ENCODE measurements at regions not wholly inside any gene's neighbourhood (a gene's known extent, or its start where the extent isn't known, plus 50 kb on each side); places are given as distances from the start of the nearest gene placed in this dataset.

GRCh38 chr4:67220861-67221260 is 324.4 kb downstream of the CENPC start:
- no peak for DNase-seq

DNA sequence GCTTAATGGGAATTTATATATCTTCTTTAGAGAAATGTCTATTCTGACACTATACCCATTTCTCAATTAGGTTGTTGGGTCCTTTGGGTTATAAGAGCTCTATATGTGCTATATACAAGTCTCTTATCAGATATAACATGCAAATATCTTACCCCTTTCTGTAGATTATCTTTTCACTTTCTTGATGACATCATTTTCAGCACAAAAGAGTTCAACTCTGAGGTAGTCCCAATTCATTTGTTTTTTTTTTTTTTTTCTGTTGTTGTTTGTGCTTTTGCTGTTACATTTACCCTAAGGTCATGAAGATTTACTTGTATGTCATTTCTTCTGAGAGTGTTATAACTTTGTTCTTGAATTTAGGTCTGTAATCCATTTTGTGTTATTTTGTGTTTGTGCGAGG is 326.4 kb downstream of the CENPC start:
- DNase-seq, result no peak

DNA sequence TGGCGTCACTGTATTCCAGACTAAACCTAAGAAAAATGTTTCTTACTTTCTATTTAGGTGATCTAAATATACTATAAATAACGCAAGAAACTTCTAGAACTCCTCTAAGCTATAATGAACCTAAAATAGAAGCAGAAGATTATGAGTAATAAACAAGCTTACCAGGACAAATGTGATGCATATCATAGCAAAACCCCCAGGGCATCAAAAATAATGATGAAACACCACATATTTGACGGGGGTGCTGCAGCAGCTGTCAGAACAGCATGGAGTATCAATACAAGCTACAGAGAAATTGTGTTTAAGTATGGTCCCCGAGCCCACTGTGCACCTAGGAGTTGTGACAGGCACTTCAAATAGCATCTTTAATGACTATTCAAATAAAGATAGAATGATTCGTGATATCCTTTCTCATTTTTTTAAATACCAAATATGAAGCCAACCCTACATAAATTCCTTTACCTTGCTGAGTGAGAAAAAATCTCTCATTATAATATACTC is 337.3 kb downstream of the CENPC start:
- no peak for DNase-seq

- no peak for DNase-seq
These were observed 340.9 kb downstream of the CENPC start for GRCh38 chr4:67204441-67204840.

GRCh38 chr4:67201334-67201733 is 344.0 kb downstream of the CENPC start:
- no peak for DNase-seq

DNA sequence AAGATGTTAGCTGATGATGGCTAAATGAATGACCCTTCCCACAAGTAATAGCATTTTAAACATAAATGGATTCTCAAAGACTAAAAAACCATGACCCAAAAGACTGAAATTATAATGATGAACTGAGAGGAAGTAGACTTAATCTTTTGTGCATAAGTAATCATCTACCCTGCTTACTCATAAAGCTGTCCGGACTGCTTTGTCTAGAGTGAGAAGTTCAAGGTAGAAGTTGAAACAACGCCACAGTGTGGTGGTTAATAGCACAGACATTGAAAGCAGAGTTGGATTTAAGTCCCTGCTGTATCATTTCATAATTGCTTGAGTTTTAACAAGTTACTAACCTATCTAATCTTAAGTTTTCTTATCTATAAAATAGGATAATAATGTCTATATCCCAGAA is 346.6 kb downstream of the CENPC start:
- DNase-seq, result no peak

DNA sequence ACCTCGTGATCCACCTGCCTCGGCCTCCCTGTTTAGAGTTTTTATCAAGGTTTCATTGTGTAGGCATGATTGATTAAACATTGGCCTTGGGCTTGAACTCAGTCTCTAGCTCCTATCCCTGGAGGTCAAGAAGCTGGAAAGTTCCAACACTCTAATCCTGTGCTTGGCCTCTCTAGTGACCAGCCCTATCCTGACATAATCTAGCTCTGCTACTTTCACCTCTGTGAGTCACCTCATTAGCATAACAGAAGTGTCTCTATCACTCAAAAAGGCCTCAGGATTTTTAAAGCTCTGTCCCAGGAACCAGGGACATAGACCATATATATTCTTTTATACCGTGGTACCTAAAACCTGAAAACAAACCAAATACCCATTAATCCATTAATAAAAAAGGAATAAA is 377.5 kb downstream of the CENPC start:
- DNase-seq, result no peak

- no peak for DNase-seq
These were observed 382.6 kb downstream of the CENPC start for GRCh38 chr4:67162690-67163089.

DNA sequence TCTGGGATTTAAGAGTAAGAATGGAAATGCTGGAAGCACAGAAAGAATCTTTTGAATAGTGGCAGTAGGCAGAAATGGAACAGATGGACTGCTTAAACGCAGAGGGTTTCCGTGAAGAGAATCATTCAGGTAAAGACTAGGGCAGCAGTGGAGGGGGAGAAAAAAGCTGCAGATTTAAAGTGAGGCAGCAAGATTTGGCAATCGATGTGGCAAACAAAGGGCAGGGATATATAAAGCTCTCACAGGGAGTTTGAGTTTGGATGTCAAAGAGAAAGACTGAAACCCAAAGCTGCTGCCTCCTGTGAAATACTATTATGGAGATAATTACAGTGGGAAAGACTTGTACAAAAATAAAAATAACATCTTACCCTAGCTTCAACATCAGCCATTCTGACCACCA is 384.0 kb downstream of the CENPC start:
- DNase-seq, result no peak

- DNase-seq, result no peak
These were observed 384.9 kb downstream of the CENPC start for GRCh38 chr4:67160394-67160793.

- DNase-seq, result no peak
These were observed 386.6 kb downstream of the CENPC start for GRCh38 chr4:67158666-67159065.

DNA sequence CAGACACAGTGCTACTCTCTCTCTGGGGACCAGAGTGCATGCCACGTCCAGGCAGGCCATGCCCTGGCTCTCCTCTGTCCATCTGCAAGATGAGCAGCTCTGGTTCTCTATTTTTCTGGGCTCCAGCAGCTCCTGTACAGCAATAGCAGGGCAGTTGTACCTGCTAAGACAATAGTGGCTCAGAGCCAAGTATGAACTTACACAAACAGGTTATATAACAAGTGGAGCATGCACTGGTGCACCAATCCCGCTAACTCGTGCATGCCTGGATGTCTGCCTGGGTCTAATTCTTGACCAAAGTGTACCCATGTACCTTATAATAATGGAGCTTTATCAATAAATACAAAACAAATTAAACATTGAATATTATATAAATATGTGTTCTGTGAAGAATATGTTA is 392.3 kb downstream of the CENPC start:
- no peak for DNase-seq

DNA sequence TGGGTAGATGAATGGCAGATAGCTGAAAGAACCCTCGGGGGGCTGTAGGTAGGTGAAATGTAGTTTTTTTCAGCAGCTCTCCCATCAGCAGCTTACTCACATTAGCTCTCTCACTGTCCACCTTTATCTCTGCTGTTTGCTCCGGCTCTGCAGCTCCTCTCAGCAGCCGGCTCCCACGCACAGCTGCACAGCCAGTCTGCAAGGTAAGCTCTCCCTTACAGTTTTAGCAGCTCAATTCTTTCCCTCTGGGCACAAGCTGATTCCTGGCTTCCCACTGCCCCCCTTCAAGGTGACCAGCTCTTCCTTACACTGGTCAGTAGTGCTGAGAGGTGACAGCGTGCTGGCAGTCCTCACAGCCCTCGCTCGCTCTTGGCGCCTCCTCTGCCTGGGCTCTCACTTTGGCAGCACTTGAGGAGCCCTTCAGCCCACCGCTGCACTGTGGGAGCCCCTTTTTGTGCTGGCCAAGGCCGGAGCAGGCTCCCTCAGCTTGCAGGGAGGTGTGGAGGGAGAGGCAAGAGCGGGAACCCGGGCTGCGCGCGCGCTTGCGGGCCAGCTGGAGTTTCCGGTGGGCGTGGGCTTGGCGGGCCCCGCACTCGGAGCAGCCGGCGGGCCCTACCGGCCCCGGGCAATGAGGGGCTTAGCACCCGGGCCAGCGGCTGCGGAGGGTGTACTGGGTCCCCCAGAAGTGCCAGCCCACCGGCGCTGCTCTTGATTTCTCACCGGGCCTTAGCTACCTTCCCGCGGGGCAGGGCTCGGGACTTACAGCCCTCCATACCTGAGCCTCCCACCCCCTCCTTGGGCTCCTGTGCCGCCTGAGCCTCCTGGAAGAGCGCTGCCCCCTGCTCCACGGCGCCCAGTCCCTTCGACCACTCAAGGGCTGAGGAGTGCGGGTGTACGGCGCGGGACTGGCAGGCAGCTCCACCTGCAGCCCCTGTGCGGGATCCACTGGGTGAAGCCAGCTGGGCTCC is 393.6 kb downstream of the CENPC start:
- DNase-seq, result no peak

GRCh38 chr4:67141586-67141985 is 403.7 kb downstream of the CENPC start:
- DNase-seq, result no peak

- DNase-seq, result no peak
These were observed 410.7 kb downstream of the CENPC start for GRCh38 chr4:67134616-67135015.

DNA sequence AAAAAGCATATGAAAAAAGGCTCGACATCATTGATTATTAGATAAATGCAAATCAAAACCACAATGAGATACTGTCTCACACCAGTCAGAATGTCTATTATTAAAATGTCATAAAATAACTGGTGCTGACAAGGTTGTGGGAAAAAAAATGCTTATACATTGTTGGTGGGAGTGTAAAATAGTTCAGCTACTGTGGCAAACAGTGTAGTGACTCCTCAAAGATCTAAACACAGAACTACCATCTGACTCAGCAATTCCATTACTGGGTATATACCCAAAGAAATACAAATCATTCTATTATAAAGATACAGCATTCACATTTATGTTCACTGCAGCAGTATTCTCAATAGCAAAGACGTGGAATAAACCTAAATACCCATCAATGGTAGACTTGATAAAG is 412.1 kb downstream of the CENPC start:
- DNase-seq, result no peak

- DNase-seq, result no peak
These were observed 414.1 kb downstream of the CENPC start for GRCh38 chr4:67131224-67131623.

DNA sequence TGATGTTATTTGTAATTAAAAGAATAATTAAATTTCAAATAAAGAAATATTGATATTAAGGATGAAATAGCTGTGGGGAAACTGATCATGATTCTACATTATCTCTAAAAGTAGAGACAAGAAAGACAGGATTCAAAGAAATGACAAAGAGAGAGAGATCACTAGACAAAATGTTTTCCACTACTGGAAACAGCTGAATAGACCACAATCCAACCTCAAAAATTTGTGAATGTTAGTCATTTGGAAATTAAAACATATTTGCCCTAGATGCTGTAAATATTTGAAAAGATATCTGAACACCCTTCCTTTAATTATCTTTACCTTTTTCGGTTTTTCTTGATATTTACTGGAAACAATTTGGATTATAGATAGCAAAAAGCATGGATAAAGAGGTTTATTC is 414.9 kb downstream of the CENPC start:
- no peak for DNase-seq

GRCh38 chr4:67126570-67126969 is 418.7 kb downstream of the CENPC start:
- no peak for DNase-seq

- DNase-seq, result no peak
These were observed 419.4 kb downstream of the CENPC start for GRCh38 chr4:67125636-67126514.

DNA sequence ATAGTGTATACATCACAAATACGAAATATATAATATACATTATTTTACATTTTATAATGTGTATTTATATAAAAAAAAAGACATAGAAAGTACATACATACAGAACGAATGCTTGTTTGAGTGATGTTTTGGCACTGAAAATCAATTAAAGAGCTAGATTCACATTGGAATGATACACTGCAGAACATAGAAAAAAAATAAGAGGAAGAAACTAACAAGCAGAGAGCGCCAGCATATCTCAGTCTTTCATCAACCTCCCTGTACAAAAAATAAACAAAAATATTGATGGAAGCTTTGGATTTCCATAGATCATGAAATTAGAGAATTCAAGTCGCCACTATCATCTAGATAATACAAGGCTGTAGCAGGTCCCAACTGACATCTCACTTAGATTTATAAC is 420.6 kb downstream of the CENPC start:
- no peak for DNase-seq

- no peak for DNase-seq
These were observed 423.3 kb downstream of the CENPC start for GRCh38 chr4:67122029-67122428.

GRCh38 chr4:67120369-67120768 is 424.9 kb downstream of the CENPC start:
- DNase-seq, result no peak

GRCh38 chr4:67109276-67109675 is 436.0 kb downstream of the CENPC start:
- DNase-seq, result no peak
